DOHH2 (cell line): ENCODE measurements at regions not wholly inside any gene's neighbourhood (a gene's known extent, or its start where the extent isn't known, plus 50 kb on each side); places are given as distances from the start of the nearest gene placed in this dataset.

Source experiments
- H3F3A ChIP-seq: fragments of 200-600 bp; sonication (generic), shearing (Covaris generic); 2 replicates; pipeline ENCODE4 v1.6.0; 2016; ENCODE audit warnings: antibody characterized with exemption, mild to moderate bottlenecking; ENCODE audit not compliant: control insufficient read depth, insufficient read depth
- H3K27ac ChIP-seq: fragments of 200-600 bp; sonication (generic); 2 replicates; pipeline ENCODE4 v1.5.1; 2014; ENCODE audit warnings: low read depth, mild to moderate bottlenecking, low read length, moderate library complexity
- H3K27me3 ChIP-seq: fragments of 200-600 bp; sonication (generic); 2 replicates; pipeline ENCODE4 v1.6.1; 2014; ENCODE audit warnings: mild to moderate bottlenecking, low read length, mixed read lengths; ENCODE audit not compliant: control insufficient read depth
- H3K36me3 ChIP-seq: fragments of 200-600 bp; sonication (generic); 2 replicates; pipeline ENCODE4 v1.6.1; 2014; ENCODE audit warnings: mild to moderate bottlenecking, low read length, moderate library complexity, mixed read lengths; ENCODE audit not compliant: control insufficient read depth
- H3K4me1 ChIP-seq: fragments of 200-600 bp; sonication (generic); 2 replicates; pipeline ENCODE4 v1.6.1; 2014; ENCODE audit warnings: mild to moderate bottlenecking, low read length, mixed read lengths; ENCODE audit not compliant: control insufficient read depth
- H3K4me2 ChIP-seq: fragments of 200-600 bp; sonication (generic); 2 replicates; pipeline ENCODE4 v1.6.0; 2014; ENCODE audit warnings: mild to moderate bottlenecking, low read length, moderate library complexity
- H3K4me3 ChIP-seq: fragments of 200-600 bp; sonication (generic); 2 replicates; pipeline ENCODE4 v1.5.1; 2014; ENCODE audit warnings: mild to moderate bottlenecking, low read length, mixed read lengths
- H3K79me2 ChIP-seq: fragments of 200-600 bp; sonication (generic); 2 replicates; pipeline ENCODE4 v1.6.1; 2014; ENCODE audit warnings: mild to moderate bottlenecking, low read length, mixed read lengths; ENCODE audit not compliant: control insufficient read depth
- H3K9me2 ChIP-seq: fragments of 200-600 bp; sonication (generic); replicated peaks from 2 replicates; pipeline ENCODE4 v1.6.1; 2014; ENCODE audit warnings: mild to moderate bottlenecking, low read length, mixed read lengths; ENCODE audit not compliant: control insufficient read depth
- H3K9me3 ChIP-seq: fragments of 200-600 bp; sonication (generic); 2 replicates; pipeline ENCODE4 v1.6.1; 2014; ENCODE audit warnings: antibody characterized with exemption, low read length, mixed read lengths; ENCODE audit not compliant: control insufficient read depth, insufficient read depth
- H4K20me1 ChIP-seq: fragments of 200-600 bp; sonication (generic); 2 replicates; pipeline ENCODE4 v1.6.0; 2014; ENCODE audit warnings: low read depth, mild to moderate bottlenecking, antibody characterized with exemption, low read length, moderate library complexity; ENCODE audit not compliant: control insufficient read depth, insufficient read depth
- EZH2phosphoT487 ChIP-seq: fragments of 200-600 bp; sonication (generic); IDR thresholded peaks from 2 replicates; pipeline ENCODE4 v1.6.1; 2017; ENCODE audit warnings: borderline replicate concordance, mild to moderate bottlenecking, antibody characterized with exemption, low read length, moderate library complexity, mixed read lengths
- TF ChIP-seq, protein P1 (sequence below): fragments of 200-600 bp; sonication (generic); IDR thresholded peaks from one replicate; pipeline ENCODE4 v1.5.1; 2014; ENCODE audit warnings: antibody characterized with exemption, mild to moderate bottlenecking, low read depth, low read length; ENCODE audit not compliant: poor library complexity, severe bottlenecking

DNA sequence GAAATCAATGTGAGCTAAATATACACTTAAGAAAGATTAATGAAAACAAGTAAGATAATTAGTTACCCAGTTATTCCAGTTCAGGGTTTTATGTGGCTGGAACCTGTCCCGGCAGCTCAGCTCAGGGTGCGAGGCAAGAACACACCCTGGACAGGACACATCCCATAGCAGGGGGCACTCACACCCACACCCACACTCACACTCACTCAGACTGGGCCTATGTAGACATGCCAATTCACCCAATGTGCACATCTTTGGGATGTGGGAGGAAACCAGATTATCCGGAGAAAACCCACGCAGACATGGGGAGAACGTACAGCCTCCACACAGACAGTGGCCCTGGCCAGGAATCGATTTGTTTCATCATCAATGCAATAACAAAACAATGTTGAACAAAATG is 66.0 kb upstream of the TMCC3 start:
- no peaks in the 10 kb centered on the region for H3F3A ChIP-seq
- no peak overlapping the region for H3K4me2 ChIP-seq
- no peaks in the 10 kb centered on the region for H3K9me2 ChIP-seq
- H3K27me3 ChIP-seq: no peaks in the 10 kb centered on the region
- TF ChIP-seq EZH2phosphoT487: no peak
- TF ChIP-seq, protein P1, sequence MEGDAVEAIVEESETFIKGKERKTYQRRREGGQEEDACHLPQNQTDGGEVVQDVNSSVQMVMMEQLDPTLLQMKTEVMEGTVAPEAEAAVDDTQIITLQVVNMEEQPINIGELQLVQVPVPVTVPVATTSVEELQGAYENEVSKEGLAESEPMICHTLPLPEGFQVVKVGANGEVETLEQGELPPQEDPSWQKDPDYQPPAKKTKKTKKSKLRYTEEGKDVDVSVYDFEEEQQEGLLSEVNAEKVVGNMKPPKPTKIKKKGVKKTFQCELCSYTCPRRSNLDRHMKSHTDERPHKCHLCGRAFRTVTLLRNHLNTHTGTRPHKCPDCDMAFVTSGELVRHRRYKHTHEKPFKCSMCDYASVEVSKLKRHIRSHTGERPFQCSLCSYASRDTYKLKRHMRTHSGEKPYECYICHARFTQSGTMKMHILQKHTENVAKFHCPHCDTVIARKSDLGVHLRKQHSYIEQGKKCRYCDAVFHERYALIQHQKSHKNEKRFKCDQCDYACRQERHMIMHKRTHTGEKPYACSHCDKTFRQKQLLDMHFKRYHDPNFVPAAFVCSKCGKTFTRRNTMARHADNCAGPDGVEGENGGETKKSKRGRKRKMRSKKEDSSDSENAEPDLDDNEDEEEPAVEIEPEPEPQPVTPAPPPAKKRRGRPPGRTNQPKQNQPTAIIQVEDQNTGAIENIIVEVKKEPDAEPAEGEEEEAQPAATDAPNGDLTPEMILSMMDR: no peak
- no peaks in the 10 kb centered on the region for H3K79me2 ChIP-seq
- no peak overlapping the region for H3K4me3 ChIP-seq
- no peak overlapping the region for H3K27ac ChIP-seq
- no peaks in the 10 kb centered on the region for H3K9me3 ChIP-seq
- no peaks in the 10 kb centered on the region for H4K20me1 ChIP-seq
- peaks cover 42% of the 10 kb centered on the region for H3K4me1 ChIP-seq
- H3K36me3 ChIP-seq: no peaks in the 10 kb centered on the region

DNA sequence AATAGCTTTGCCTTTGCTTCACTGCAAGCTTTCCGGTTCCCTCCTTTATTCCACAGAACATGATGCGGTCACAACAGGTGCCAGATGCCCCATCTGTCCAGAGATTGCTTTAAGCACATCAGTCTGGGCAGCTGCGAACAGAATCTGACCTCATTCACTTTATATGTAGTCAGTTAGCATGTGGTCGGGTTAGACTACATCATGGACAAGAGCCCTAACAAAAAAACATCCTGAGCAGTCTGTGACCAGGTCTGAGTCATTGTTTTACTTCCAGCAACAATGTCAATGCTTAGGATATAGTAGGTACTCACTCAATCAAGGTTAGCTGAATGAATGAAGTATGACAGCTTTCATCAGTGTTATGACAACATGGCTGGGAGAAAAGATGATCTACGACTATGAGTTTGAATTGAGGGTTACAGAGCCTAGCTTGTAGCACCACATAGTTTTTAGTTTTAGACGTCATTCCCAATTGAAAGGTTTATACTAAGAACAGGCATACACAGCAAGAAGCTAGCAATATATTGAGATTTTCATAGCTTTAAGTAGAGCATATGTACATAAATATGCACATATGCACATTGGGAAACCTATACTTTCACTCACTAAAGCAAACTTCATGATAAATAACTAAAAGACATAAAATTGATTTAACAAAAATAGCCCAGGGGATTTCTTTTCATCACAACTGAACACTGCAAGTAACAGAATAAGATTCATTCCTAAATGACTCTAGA is 64.2 kb upstream of the TMCC3 start:
- Histone ChIP-seq H3K79me2 (no peaks in the 10 kb centered on the region), H3K36me3 (no peaks in the 10 kb centered on the region), H3K27ac (no peak overlapping the region), H3K9me3 (no peaks in the 10 kb centered on the region), H3K27me3 (no peaks in the 10 kb centered on the region), H3K4me3 (no peak overlapping the region), H3K4me2 (no peak overlapping the region), H3K4me1 (peaks cover 25% of the 10 kb centered on the region), H4K20me1 (no peaks in the 10 kb centered on the region), H3F3A (no peaks in the 10 kb centered on the region), H3K9me2 (no peaks in the 10 kb centered on the region)
- no peak for TF ChIP-seq EZH2phosphoT487

DNA sequence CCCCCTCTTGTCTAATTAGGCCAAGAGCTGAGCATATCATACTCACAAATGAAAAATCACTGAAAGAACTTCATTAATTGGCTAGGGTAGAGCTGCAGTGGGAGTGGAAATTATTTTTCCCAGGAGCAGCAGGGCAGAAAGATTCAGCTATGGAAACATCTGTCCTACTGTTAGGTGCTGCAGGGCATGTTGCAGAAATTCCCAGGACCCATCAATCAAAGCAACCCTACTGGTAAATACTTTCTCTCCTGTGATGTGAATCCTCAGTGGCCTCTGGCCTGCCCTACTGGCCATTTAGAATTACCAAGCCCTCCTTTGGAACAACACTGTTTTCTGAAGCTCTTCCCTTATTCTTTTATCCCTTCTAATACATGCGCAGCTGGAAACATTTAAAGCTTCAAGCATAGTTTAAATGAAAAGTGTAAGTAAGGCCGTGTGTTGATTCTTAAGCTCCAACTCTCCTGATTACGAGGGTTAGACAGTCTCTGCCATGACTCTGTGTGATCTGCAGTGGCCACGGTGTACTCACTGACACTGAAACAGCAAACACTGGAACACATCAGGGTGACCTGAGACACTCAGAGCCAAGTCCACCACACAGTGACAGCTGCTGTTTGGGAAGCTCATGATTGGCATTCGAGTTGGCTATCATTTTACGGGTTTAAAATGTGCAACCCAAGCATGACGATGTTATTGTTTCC is 62.6 kb upstream of the TMCC3 start:
- no peaks in the 10 kb centered on the region for H3F3A ChIP-seq
- H3K79me2 ChIP-seq: no peaks in the 10 kb centered on the region
- TF ChIP-seq, protein P1: no peak
- no peak for TF ChIP-seq EZH2phosphoT487
- peaks cover 15% of the 10 kb centered on the region for H3K4me1 ChIP-seq
- no peaks in the 10 kb centered on the region for H4K20me1 ChIP-seq
- H3K4me2 ChIP-seq: no peak overlapping the region
- no peaks in the 10 kb centered on the region for H3K9me2 ChIP-seq
- no peaks in the 10 kb centered on the region for H3K9me3 ChIP-seq
- no peak overlapping the region for H3K4me3 ChIP-seq
- no peaks in the 10 kb centered on the region for H3K27me3 ChIP-seq
- no peak overlapping the region for H3K27ac ChIP-seq
- H3K36me3 ChIP-seq: no peaks in the 10 kb centered on the region

DNA sequence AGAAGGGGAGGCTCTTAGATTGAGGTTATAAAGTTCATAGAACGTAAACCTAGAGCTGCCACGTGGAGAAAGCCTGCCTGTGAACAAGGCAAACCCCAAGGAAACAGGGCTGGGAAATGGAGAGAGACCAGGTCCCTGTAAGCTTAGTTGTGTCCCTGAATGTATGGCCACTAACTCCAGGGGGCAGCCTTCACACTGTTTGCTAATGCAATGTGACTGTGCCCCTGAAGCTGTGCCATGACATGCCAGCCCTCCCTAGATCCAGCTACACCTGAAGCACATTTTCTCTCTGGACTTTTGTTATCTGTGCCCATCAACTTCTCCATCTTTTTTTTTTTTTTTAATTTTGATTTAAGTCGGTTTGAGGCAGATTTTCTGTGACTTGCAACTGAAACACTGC is 60.6 kb upstream of the TMCC3 start:
- Histone ChIP-seq H3K9me2 (no peaks in the 10 kb centered on the region), H3K4me2 (no peak overlapping the region), H3K79me2 (no peaks in the 10 kb centered on the region), H3K27me3 (no peaks in the 10 kb centered on the region), H3F3A (no peaks in the 10 kb centered on the region), H4K20me1 (no peaks in the 10 kb centered on the region), H3K4me1 (peaks cover 6% of the 10 kb centered on the region), H3K4me3 (no peak overlapping the region), H3K36me3 (no peaks in the 10 kb centered on the region), H3K27ac (no peak overlapping the region), H3K9me3 (no peaks in the 10 kb centered on the region)
- TF ChIP-seq, protein P1: peak; percentile 75
- TF ChIP-seq EZH2phosphoT487: no peak
